CD4-positive, alpha-beta T cell (primary cell): ENCODE measurements at regions not wholly inside any gene's neighbourhood (a gene's known extent, or its start where the extent isn't known, plus 50 kb on each side); places are given as distances from the start of the nearest gene placed in this dataset.
"Not testable (repeated sequence)": the region's sequence is repeated elsewhere in the genome, so short reads cannot be mapped to it uniquely, and the experiment has no call there.

ENCODE experiments used
- ATAC-seq: fragments of 200-7000 bp; cut with Tn5 transposase; one replicate; pipeline ENCODE4 v1.10.0; 2022; ENCODE audit warnings: mild to moderate bottlenecking; ENCODE audit not compliant: poor library complexity
- CTCF ChIA-PET: fragments of 350-600 bp; sonication (Branson Sonifier 250); formaldehyde crosslinking; loops from one replicate; lab custom pipeline; 2021; ENCODE audit warnings: antibody characterized with exemption, inconsistent platforms; lab: Charles Lee
- POLR2A ChIA-PET: fragments of 350-600 bp; sonication (Branson Sonifier 250); formaldehyde crosslinking; loops from one replicate; lab custom pipeline; 2021; ENCODE audit warnings: antibody characterized with exemption, inconsistent platforms; lab: Charles Lee
- DNase-seq, 14 experiments: peaks; one replicate each; pipeline ENCODE4 v3.0.0-alpha.2; 2013 to 2020; ENCODE audit warnings: mixed read lengths in 2 of 14
- H3K27ac ChIP-seq, 2 donors: one replicate each; pipeline versions ENCODE4 v1.5.1 to v1.7.0; 2013; ENCODE audit warnings: low read length in 2 of 2, low read depth in 1 of 2, mild to moderate bottlenecking in 1 of 2
- H3K27me3 ChIP-seq, 2 experiments: 1 replicate in 1 of 2; 2 replicates in 1 of 2; pipeline versions ENCODE4 v1.6.1 to v1.7.0; 2013; ENCODE audit warnings: low read length in 2 of 2, control low read depth in 1 of 2, mild to moderate bottlenecking in 1 of 2, moderate library complexity in 1 of 2; ENCODE audit not compliant: insufficient read depth in 2 of 2, control insufficient read depth in 1 of 2
- H3K36me3 ChIP-seq: one replicate; pipeline ENCODE4 v1.6.1; 2013; ENCODE audit warnings: low read length, control low read depth; ENCODE audit not compliant: insufficient read depth
- H3K4me1 ChIP-seq: one replicate; pipeline ENCODE4 v1.6.1; 2013; ENCODE audit warnings: low read length, control low read depth; ENCODE audit not compliant: insufficient read depth
- H3K4me3 ChIP-seq: one replicate; pipeline ENCODE4 v1.5.1; 2013; ENCODE audit warnings: mild to moderate bottlenecking, low read length, moderate library complexity
- H3K9me3 ChIP-seq, 2 experiments: 1 replicate in 1 of 2; 2 replicates in 1 of 2; pipeline versions ENCODE4 v1.6.1 to v1.7.0; 2013; ENCODE audit warnings: low read length in 2 of 2, mild to moderate bottlenecking in 2 of 2, control low read depth in 1 of 2, moderate library complexity in 1 of 2; ENCODE audit not compliant: control insufficient read depth in 1 of 2, insufficient read depth in 1 of 2
- H3K27ac Mint-ChIP-seq: one replicate; pipeline ENCODE4 v1.8.0; 2020; ENCODE audit warnings: mixed read lengths
- H3K27me3 Mint-ChIP-seq: one replicate; pipeline ENCODE4 v1.8.0; 2021; ENCODE audit warnings: mixed read lengths
- H3K36me3 Mint-ChIP-seq: one replicate; pipeline ENCODE4 v1.8.0; 2021; ENCODE audit warnings: low read depth, mixed read lengths
- H3K4me1 Mint-ChIP-seq: one replicate; pipeline ENCODE4 v1.8.0; 2021; ENCODE audit warnings: low read depth, mixed read lengths
- H3K4me3 Mint-ChIP-seq: one replicate; pipeline ENCODE4 v1.8.0; 2020; ENCODE audit warnings: mild to moderate bottlenecking, mixed read lengths
- H3K9me3 Mint-ChIP-seq: one replicate; pipeline ENCODE4 v1.8.0; 2020; ENCODE audit warnings: mixed read lengths
- CTCF ChIP-seq: fragments of 200-600 bp; IDR thresholded peaks from one replicate; pipeline ENCODE4 v1.8.0; 2022; ENCODE audit warnings: antibody characterized with exemption, mild to moderate bottlenecking
- intact Hi-C, 2 experiments: fragments of 100-400 bp; cut with DNase I in 1 of 2; cut with micrococcal nuclease in 1 of 2; formaldehyde crosslinking; loops; one replicate each; pipeline versions ENCODE4 v1.15.1 to v1.9.0; 2023 to 2025; cut with DNase I, micrococcal nuclease

- no peaks in the 10 kb centered on the region for H3K36me3 Mint-ChIP-seq
- no peaks in the 10 kb centered on the region for H3K27me3 Mint-ChIP-seq
Observed at GRCh38 chr7:19352305-19352695, 207.1 kb upstream of the FERD3L start.

GRCh38 chr7:19351341-19352304 lies 206.4 kb upstream of the FERD3L start:
- Histone ChIP-seq H3K9me3 (no peaks in the 10 kb centered on the region), H3K4me3 (no peak overlapping the region), H3K27ac (no peak overlapping the region), H3K27me3 (no peaks in the 10 kb centered on the region), H3K4me1 (no peaks in the 10 kb centered on the region), H3K36me3 (no peaks in the 10 kb centered on the region)
- no peak overlapping the region for H3K27ac Mint-ChIP-seq
- ATAC-seq: no peak
- H3K4me1 Mint-ChIP-seq: no peaks in the 10 kb centered on the region
- intact Hi-C loops: no loop called here
- POLR2A ChIA-PET: no interaction called here
- H3K36me3 Mint-ChIP-seq: no peaks in the 10 kb centered on the region
- TF ChIP-seq CTCF: no peak
- H3K9me3 Mint-ChIP-seq: no peaks in the 10 kb centered on the region
- CTCF ChIA-PET: interaction anchor here (1.3 kb wide), 1 partner anchor 17 kb away, joined by 3 read pairs; no protein-coding TSS in a partner anchor
- no peaks in the 10 kb centered on the region for H3K27me3 Mint-ChIP-seq
- no peak for DNase-seq
- no peak overlapping the region for H3K4me3 Mint-ChIP-seq

More at GRCh38 chr7:19352305-19352695, 207.1 kb upstream of the FERD3L start:
- H3K27me3 ChIP-seq: no peaks in the 10 kb centered on the region
- Mint-ChIP-seq H3K9me3 (no peaks in the 10 kb centered on the region), H3K4me3 (no peak overlapping the region), H3K4me1 (no peaks in the 10 kb centered on the region), H3K27ac (no peak overlapping the region)
- TF ChIP-seq CTCF: no peak
- POLR2A ChIA-PET: no interaction called here
- ATAC-seq: no peak
- H3K4me1 ChIP-seq: no peaks in the 10 kb centered on the region
- no peak overlapping the region for H3K27ac ChIP-seq
- H3K9me3 ChIP-seq: no peaks in the 10 kb centered on the region
- no peak for DNase-seq
- H3K4me3 ChIP-seq: no peak overlapping the region
- CTCF ChIA-PET: interaction anchor here (1.3 kb wide), 1 partner anchor 17 kb away, joined by 3 read pairs; no protein-coding TSS in a partner anchor
- H3K36me3 ChIP-seq: no peaks in the 10 kb centered on the region
- intact Hi-C loops: no loop called here

- H3K36me3 Mint-ChIP-seq: no peaks in the 10 kb centered on the region
- intact Hi-C loops: no loop called here
- POLR2A ChIA-PET: no interaction called here
Observed at GRCh38 chr7:19339512-19339911, 194.3 kb upstream of the FERD3L start.

GRCh38 chr7:19338512-19338911 lies 193.3 kb upstream of the FERD3L start:
- H3K4me1 Mint-ChIP-seq, H3K27me3 Mint-ChIP-seq, DNase-seq, CTCF ChIA-PET, H3K27me3 ChIP-seq, H3K36me3 Mint-ChIP-seq, POLR2A ChIA-PET, H3K4me1 ChIP-seq, intact Hi-C loops, H3K27ac ChIP-seq, ATAC-seq, H3K36me3 ChIP-seq, H3K4me3 Mint-ChIP-seq, H3K9me3 Mint-ChIP-seq, H3K27ac Mint-ChIP-seq, H3K4me3 ChIP-seq: not testable (repeated sequence)
- H3K9me3 ChIP-seq: peaks cover 3 to 17% of the 10 kb centered on the region in 2 experiments

More at GRCh38 chr7:19339512-19339911, 194.3 kb upstream of the FERD3L start:
- Mint-ChIP-seq H3K9me3 (peaks cover 5% of the 10 kb centered on the region), H3K4me1 (no peaks in the 10 kb centered on the region), H3K27me3 (no peaks in the 10 kb centered on the region), H3K4me3 (no peak overlapping the region), H3K27ac (no peak overlapping the region)
- Histone ChIP-seq H3K36me3 (no peaks in the 10 kb centered on the region), H3K4me1 (no peaks in the 10 kb centered on the region), H3K27me3 (no peaks in the 10 kb centered on the region), H3K27ac (no peak overlapping the region), H3K9me3 (peaks cover 3 to 17% of the 10 kb centered on the region in 2 experiments), H3K4me3 (no peak overlapping the region)
- CTCF ChIA-PET: no interaction called here
- no peak for DNase-seq
- no peak for ATAC-seq
- no peak for TF ChIP-seq CTCF
